ENCODE measurements at regions not wholly inside any gene's neighbourhood (a gene's known extent, or its start where the extent isn't known, plus 50 kb on each side); places are given as distances from the start of the nearest gene placed in this dataset.

- H3K36me3 ChIP-seq (ENCODE audit: control insufficient read depth, insufficient read depth, low read length), result no peaks in the 10 kb centered on the region
- TF ChIP-seq TCF7L2 (IDR thresholded peaks at IDR 0.05; ENCODE audit: low read depth, low read length), result no peak
- no peak for TF ChIP-seq CTCF (IDR thresholded peaks at IDR 0.05)
- TF ChIP-seq POLR2AphosphoS5 (IDR thresholded peaks at IDR 0.05; ENCODE audit: low read depth, low read length), result no peak
- no peak for TF ChIP-seq SIN3A (IDR thresholded peaks at IDR 0.05; ENCODE audit: borderline replicate concordance, insufficient read depth, low read depth, low read length)
- no peak for TF ChIP-seq REST (IDR thresholded peaks at IDR 0.05; ENCODE audit: insufficient read depth in 1 of 2, low read depth in 2 of 2, low read length in 1 of 2)
- CTCF ChIA-PET, result no interaction called here
- no peak overlapping the region for H3K4me3 ChIP-seq (ENCODE audit: low read depth in 2 of 2, low read length in 2 of 2)
- no peak overlapping the region for H3K27ac ChIP-seq (ENCODE audit: low read length)
- in situ Hi-C loops (cut with HindIII; ENCODE audit: low pct_unique_long_range_greater_than_20kb, low sequenced_read_pairs), result no loop called here
- BruUV-seq (replicated peaks), result no TSS peak
- no peak for DNase-seq (ENCODE audit: low read depth, low spot score)
- no peaks in the 10 kb centered on the region; the same call in 1 of the 2 replicates for H3K27me3 ChIP-seq (ENCODE audit: control insufficient read depth, insufficient read depth, low read length)
- POLR2A ChIA-PET, result interaction anchor here (0.7 kb wide), 1 partner anchor 127 kb away, joined by 6 read pairs; no protein-coding TSS in a partner anchor
- H3K4me1 ChIP-seq (ENCODE audit: control insufficient read depth, insufficient read depth, low read length), result no peaks in the 10 kb centered on the region
- H3K9me3 ChIP-seq (ENCODE audit: control insufficient read depth, insufficient read depth, low read depth, low read length), result no peaks in the 10 kb centered on the region
- ATAC-seq, result no peak
- intact Hi-C loops (cut with micrococcal nuclease; ENCODE audit: unreplicated experiment), result no loop called here
Measured at GRCh38 chr12:4191149-4191548, 82.4 kb upstream of the CCND2 start.

GRCh38 chr12:4190366-4191063, 83.0 kb upstream of the CCND2 start:
- CTCF ChIA-PET, result no interaction called here
- ATAC-seq, result no peak
- POLR2A ChIA-PET, result no interaction called here
- Histone ChIP-seq H3K4me3 (ENCODE audit: low read depth in 2 of 2, low read length in 2 of 2) (no peak overlapping the region), H3K36me3 (ENCODE audit: control insufficient read depth, insufficient read depth, low read length) (no peaks in the 10 kb centered on the region), H3K27me3 (ENCODE audit: control insufficient read depth, insufficient read depth, low read length) (no peaks in the 10 kb centered on the region; the same call in 1 of the 2 replicates), H3K9me3 (ENCODE audit: control insufficient read depth, insufficient read depth, low read depth, low read length) (no peaks in the 10 kb centered on the region), H3K27ac (ENCODE audit: low read length) (no peak overlapping the region), H3K4me1 (ENCODE audit: control insufficient read depth, insufficient read depth, low read length) (no peaks in the 10 kb centered on the region)
- intact Hi-C loops (cut with micrococcal nuclease; ENCODE audit: unreplicated experiment), result no loop called here
- BruUV-seq (replicated peaks), result no TSS peak
- no peak for TF ChIP-seq SIN3A (IDR thresholded peaks at IDR 0.05; ENCODE audit: borderline replicate concordance, insufficient read depth, low read depth, low read length)
- TF ChIP-seq TCF7L2 (IDR thresholded peaks at IDR 0.05; ENCODE audit: low read depth, low read length), result no peak
- TF ChIP-seq REST (IDR thresholded peaks at IDR 0.05; ENCODE audit: insufficient read depth in 1 of 2, low read depth in 2 of 2, low read length in 1 of 2), result no peak
- no peak for TF ChIP-seq CTCF (IDR thresholded peaks at IDR 0.05)
- TF ChIP-seq POLR2AphosphoS5 (IDR thresholded peaks at IDR 0.05; ENCODE audit: low read depth, low read length), result no peak
- in situ Hi-C loops (cut with HindIII; ENCODE audit: low pct_unique_long_range_greater_than_20kb, low sequenced_read_pairs), result no loop called here
- no peak for DNase-seq (ENCODE audit: low read depth, low spot score)
